KOPT-K1 (cell line): ENCODE measurements at regions not wholly inside any gene's neighbourhood (a gene's known extent, or its start where the extent isn't known, plus 50 kb on each side); places are given as distances from the start of the nearest gene placed in this dataset.

Experiments used
- H3K27ac ChIP-seq: fragments of 200-600 bp; sonication (generic); 2 replicates; pipeline ENCODE4 v1.5.1; 2016; ENCODE audit warnings: antibody characterized with exemption, mild to moderate bottlenecking, low read depth, low read length; ENCODE audit not compliant: poor library complexity, severe bottlenecking
- H3K36me3 ChIP-seq: fragments of 200-600 bp; sonication (generic); 2 replicates; pipeline ENCODE4 v1.5.1; 2017; ENCODE audit warnings: antibody characterized with exemption, mild to moderate bottlenecking, low read length, moderate library complexity; ENCODE audit not compliant: insufficient read depth
- H3K9me3 ChIP-seq: fragments of 200-600 bp; sonication (generic); 2 replicates; pipeline ENCODE4 v1.5.1; 2017; ENCODE audit warnings: antibody characterized with exemption, low read length, mild to moderate bottlenecking; ENCODE audit not compliant: insufficient read depth, poor library complexity, severe bottlenecking

DNA sequence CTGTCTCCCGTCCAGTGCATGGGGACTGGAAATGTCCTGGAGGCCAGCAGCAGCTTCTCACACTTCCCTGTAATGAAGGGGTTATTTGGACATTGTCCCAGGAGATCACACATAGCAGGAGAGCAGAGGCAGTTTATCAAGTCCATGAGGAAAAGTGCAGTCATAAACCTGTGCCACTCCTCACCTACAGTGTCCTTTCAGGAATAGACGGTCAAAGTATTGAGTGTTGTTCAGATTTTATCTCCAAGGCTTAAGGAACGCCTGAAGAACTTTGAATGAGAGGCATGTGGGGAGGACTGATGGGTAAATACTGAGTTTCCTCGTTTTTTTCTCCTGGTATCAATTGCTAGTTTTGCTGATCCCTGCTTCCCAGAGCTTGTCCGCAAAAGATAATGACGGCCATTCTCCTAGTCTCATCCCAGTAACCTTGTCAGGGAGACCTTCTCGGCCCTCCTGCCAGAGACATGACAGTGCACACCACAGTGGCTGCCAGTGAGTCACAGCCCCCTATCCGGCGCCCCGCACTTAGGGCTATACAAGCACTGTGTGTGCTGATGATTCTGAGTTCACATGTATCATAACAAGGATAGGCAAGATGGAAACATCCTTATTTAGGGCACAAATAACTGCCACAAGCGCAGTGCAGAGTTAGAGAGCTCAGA lies 495.5 kb upstream of the MGMT start:
- no peak overlapping the region for H3K27ac ChIP-seq
- no peaks in the 10 kb centered on the region for H3K36me3 ChIP-seq
- H3K9me3 ChIP-seq = no peaks in the 10 kb centered on the region

DNA sequence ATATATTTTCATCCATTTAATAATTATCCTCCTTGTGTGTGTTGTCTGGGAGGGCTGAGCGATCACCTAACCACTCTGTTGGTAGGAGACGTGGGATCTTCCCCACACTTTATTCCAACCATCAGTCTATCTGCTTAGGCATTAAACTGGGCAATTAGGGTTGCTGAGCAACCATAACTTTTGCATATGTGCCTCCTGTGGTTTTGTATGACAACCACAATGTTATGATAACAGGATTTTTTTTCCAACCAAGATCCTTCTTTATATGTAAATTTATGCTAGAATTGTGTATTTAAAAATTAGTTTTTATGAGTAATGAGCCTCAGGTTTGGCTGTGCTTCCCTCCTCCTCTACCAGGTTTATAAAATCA lies 495.0 kb upstream of the MGMT start:
- Histone ChIP-seq H3K27ac (no peak overlapping the region), H3K9me3 (no peaks in the 10 kb centered on the region), H3K36me3 (no peaks in the 10 kb centered on the region)

DNA sequence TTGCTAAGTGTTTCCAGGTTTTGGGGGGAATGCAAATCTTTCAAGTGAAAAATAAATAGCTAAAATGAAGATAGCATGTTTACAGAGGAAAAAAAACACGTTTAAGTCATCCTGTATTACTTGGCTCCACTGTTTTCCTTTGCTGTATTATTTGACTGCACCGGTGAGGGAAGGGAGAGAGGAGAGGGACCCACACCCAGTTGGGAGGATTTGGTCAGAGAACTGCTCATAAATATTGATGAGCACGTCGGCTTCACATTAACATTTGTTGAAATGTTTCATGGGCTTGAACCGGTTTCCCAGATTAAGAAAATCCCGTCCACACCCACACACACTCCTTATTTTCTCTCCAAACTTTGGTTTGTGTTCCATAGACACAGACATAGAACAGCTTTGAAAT lies 493.8 kb upstream of the MGMT start:
- Histone ChIP-seq H3K9me3 (no peaks in the 10 kb centered on the region), H3K27ac (no peak overlapping the region), H3K36me3 (no peaks in the 10 kb centered on the region)

DNA sequence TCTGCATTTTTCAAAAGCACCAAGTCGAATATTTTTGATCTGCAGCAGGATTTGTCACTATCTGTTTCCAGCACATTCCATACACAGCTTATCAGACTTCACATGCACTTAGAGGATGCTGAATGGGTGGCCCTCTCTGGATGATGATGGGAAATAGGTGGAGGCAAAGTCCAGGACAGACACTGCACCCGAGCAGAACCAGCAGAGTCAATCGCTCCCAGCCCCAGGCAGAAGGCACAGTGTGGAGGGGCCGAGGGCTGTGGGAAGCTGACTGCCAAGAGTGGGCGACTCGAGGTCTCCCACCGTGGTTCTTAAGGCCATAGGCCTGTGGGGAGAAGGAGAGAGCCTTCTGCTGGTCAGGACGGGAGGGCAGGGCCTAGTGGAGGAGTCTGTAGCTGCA lies 490.2 kb upstream of the MGMT start:
- no peaks in the 10 kb centered on the region for H3K36me3 ChIP-seq
- no peak overlapping the region for H3K27ac ChIP-seq
- H3K9me3 ChIP-seq = no peaks in the 10 kb centered on the region

DNA sequence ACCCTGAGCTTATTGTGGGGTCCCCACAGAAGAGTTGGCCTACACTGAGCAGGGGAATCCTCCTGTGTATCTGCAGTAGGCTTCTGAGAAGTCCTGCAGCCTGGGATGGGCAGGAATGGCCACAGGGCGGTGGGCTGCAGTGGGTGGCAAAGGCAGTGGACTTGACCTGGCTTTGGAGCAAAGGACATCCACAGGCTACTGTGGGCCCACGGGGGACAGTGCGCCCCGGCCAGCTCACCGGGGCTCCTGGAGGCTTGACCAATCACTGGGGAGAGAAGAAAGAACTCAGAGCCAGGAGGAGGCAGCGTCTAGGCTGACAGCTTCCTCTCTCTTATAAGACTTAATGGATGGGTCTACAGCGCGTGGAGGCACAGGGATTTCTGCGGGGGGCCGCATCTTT lies 488.8 kb upstream of the MGMT start:
- H3K36me3 ChIP-seq = no peaks in the 10 kb centered on the region
- H3K27ac ChIP-seq = no peak overlapping the region
- no peaks in the 10 kb centered on the region for H3K9me3 ChIP-seq

- Histone ChIP-seq H3K9me3 (no peaks in the 10 kb centered on the region), H3K36me3 (no peaks in the 10 kb centered on the region), H3K27ac (no peak overlapping the region)
Measured at GRCh38 chr10:128979405-128979804, 487.6 kb upstream of the MGMT start.

GRCh38 chr10:128981251-128981650 lies 485.8 kb upstream of the MGMT start:
- Histone ChIP-seq H3K36me3 (no peaks in the 10 kb centered on the region), H3K9me3 (no peaks in the 10 kb centered on the region), H3K27ac (no peak overlapping the region)

GRCh38 chr10:128981881-128982615 lies 485.0 kb upstream of the MGMT start:
- no peaks in the 10 kb centered on the region for H3K36me3 ChIP-seq
- H3K27ac ChIP-seq = no peak overlapping the region
- H3K9me3 ChIP-seq = no peaks in the 10 kb centered on the region

- H3K36me3 ChIP-seq = no peaks in the 10 kb centered on the region
- H3K9me3 ChIP-seq = no peaks in the 10 kb centered on the region
- H3K27ac ChIP-seq = no peak overlapping the region
Measured at GRCh38 chr10:128982616-128982915, 484.5 kb upstream of the MGMT start.

DNA sequence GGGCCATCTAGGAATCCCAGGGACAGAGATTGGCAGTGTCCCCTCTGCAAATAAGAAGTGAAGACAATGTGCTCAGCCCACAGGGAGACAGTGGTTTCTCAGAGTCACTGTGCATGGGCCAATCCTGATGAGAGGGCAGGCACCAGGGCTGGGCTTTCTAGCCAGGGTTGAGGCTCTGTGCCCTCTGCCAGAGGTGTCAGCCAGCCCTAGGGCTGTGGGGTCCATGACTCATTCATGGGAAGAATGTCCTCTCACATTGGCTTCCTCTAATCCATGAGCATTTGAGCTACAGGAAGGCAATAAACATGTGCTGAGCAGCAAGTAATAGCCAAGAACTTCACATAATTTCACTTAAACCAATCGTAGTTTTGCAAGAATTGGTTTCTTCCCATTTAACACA lies 482.0 kb upstream of the MGMT start:
- Histone ChIP-seq H3K27ac (no peak overlapping the region), H3K36me3 (no peaks in the 10 kb centered on the region), H3K9me3 (no peaks in the 10 kb centered on the region)

GRCh38 chr10:128990986-128991385 lies 476.1 kb upstream of the MGMT start:
- Histone ChIP-seq H3K27ac (no peak overlapping the region), H3K36me3 (no peaks in the 10 kb centered on the region), H3K9me3 (no peaks in the 10 kb centered on the region)

DNA sequence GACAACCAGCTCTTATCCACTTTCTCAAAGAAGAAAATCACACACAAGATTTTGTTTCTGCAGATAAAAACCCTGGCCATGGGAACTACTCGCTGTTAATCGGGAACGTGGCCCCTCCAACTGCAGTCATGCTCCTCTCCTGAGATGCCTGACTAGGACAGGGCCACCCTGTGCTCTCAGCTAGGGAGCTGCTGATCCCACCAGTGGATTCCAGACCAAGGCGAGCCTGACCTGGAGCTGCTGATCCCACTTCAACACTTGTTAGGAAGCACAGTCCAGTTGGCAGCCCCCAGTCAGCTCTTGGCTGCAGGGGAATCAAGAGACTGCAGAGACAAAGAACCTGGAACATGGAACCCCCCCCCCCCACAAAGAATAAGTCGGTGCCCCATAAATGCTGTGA lies 474.3 kb upstream of the MGMT start:
- H3K27ac ChIP-seq = no peak overlapping the region
- H3K36me3 ChIP-seq = no peaks in the 10 kb centered on the region
- no peaks in the 10 kb centered on the region for H3K9me3 ChIP-seq

DNA sequence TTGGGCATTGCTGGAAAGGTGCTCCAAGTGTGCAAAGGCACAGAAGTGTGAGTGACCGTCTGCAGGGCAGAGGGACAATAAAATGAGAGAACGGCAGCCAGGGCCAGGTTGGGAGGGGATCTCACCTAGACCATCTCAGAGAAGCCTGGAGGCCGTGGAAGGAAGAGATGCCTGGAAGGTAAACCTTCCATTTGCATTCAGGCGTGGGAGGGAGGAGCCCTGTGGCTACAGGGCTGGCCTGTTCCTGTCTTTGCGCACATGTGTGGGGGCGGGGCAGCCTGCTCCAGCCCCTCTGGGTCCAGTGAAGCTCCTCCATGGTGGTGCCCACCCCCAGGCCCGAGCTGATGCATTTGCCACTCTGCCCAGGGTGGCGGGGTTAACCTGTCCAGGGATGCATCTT lies 473.6 kb upstream of the MGMT start:
- no peaks in the 10 kb centered on the region for H3K9me3 ChIP-seq

DNA sequence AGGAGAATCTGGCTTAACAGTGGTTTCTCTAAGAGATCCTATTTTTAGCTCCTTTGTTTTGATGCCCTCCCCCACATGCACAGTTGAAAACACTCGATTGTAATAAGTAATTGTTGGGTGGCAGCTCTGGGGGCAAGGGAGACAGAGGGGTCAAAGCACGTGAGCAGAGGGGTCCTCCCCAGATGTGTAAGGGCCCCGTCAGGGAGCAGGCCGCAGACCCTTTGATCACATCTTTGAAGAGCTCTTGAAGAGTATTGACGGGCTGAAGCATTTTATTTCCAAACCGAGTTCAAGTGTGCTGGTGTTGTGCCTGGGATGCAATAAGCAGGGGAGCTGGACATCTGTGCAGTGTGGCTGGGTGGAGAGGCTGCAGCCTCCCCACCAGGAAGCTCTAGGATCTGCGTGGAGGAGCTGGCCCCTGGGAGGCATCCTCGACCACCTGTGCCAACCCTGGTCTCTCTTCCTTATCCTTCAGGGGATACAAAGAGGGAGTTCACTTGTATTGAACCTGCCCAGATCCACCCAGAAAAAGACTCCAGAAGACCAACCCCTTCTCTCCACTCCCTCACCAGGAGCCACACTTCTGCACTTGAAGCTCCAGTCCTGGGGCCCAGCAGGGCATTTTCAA lies 473.0 kb upstream of the MGMT start:
- no peak overlapping the region for H3K27ac ChIP-seq
- no peaks in the 10 kb centered on the region for H3K9me3 ChIP-seq
- no peaks in the 10 kb centered on the region for H3K36me3 ChIP-seq

More for the DNA sequence above, 473.6 kb upstream of the MGMT start:
- Histone ChIP-seq H3K27ac (no peak overlapping the region), H3K36me3 (no peaks in the 10 kb centered on the region)

DNA sequence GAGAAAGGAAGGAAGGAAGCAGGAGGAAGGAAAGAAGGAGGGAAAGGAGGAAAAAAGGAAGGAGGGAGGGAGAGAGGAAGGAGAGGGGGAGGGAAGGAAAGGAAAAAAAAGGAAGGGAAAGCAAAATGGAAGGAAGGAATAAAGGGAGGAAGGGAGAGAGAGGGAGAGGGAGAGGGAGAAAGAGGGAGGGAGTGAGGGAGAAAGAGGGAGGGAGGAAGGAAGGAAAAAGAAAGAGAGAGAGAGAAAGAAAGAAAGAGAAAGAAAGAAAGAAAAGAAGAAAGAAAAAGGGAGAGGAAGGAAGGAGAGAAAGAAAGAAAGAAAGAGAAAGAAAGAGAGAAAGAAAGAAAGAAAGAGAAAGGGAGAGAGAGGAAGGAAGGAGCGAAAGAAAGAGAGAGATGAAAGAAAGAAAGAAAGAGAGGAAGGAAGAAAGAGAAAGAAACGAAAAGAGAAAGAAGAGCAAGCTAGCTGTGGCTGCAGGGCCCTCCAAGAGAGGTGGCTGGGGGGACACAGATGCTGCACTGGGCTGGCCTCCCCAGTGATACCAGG lies 472.4 kb upstream of the MGMT start:
- H3K36me3 ChIP-seq = no peaks in the 10 kb centered on the region
- H3K9me3 ChIP-seq = no peaks in the 10 kb centered on the region
- no peak overlapping the region for H3K27ac ChIP-seq

DNA sequence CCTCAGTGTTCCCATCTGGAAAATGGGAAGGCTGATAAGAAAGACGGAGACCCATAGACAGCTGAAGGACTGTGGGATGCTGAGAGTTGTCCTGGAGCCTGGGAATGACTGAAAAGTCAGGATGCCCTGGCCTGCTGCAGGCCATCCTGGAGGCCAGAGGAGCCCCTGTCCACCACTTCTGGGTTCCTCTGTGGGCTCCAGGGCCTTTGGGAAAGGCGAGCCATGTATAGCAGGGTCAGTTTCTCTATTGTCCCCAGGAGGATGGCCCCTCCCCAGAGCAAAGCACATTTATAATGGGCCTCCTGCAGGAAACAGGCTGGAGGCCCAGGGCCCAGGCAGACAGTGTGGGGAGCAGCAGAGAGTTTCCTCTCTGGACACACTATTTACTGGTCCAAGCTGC lies 471.4 kb upstream of the MGMT start:
- Histone ChIP-seq H3K36me3 (no peaks in the 10 kb centered on the region), H3K9me3 (no peaks in the 10 kb centered on the region), H3K27ac (no peak overlapping the region)
